ENCODE measurements at regions not wholly inside any gene's neighbourhood (a gene's known extent, or its start where the extent isn't known, plus 50 kb on each side); places are given as distances from the start of the nearest gene placed in this dataset.

DNA sequence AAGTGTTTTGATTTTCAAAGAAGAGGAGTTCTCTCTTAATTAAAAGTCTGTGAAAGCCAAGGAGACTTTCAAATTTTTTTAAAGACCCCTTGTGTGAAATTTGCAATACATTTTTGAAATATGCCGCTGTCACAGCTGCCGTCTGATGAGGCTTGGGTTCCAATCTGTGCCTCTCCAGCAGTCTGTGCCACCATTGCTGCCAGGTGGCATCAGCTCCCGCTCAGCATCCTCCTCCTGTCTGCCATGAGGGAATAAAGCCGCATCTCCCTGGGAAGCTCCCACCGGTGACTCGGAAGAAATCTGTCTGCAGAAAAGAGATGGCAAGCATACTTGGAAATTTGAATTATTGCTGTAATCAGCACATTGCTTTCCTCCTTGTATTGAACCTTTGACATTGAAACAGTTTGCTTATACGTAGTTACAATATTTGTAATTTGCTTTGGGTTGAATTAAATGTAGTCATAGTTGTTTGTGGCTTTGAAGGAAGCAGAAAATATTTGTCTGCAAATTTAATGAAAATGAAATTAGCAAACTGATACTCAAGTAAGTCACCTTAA, 145.7 kb upstream of the SNX2 start:
- no peaks in the 10 kb centered on the region for H3K9me2 ChIP-seq (ENCODE audit: insufficient read depth, low read length)
- no peaks in the 10 kb centered on the region for H3K36me3 ChIP-seq (ENCODE audit: insufficient read depth, low read length)
- H2AFZ ChIP-seq (ENCODE audit: low read depth, low read length), result no peak overlapping the region
- H4K20me1 ChIP-seq (ENCODE audit: insufficient read depth), result no peaks in the 10 kb centered on the region
- no peaks in the 10 kb centered on the region for H3K9me3 ChIP-seq (ENCODE audit: low read length)
- H3F3A ChIP-seq (ENCODE audit: insufficient read depth, low read length, poor library complexity, severe bottlenecking), result no peaks in the 10 kb centered on the region
- H3K4me3 ChIP-seq (ENCODE audit: low read length), result no peak overlapping the region
- no peak overlapping the region for H3K27ac ChIP-seq (ENCODE audit: low read length)
- H3K4me2 ChIP-seq (ENCODE audit: low read length), result no peak overlapping the region
- no peaks in the 10 kb centered on the region for H3K79me2 ChIP-seq (replicated peaks; ENCODE audit: insufficient read depth, low read length)
- H3K9ac ChIP-seq (ENCODE audit: low read length), result no peak overlapping the region
- TF ChIP-seq MXI1 (conservative IDR thresholded peaks at IDR 0.05; ENCODE audit: poor library complexity, severe bottlenecking) (no peak), TAF1 (IDR thresholded peaks at IDR 0.05; ENCODE audit: low read depth) (no peak), EP300 (conservative IDR thresholded peaks at IDR 0.05; ENCODE audit: poor library complexity, severe bottlenecking) (no peak), SMC3 (conservative IDR thresholded peaks at IDR 0.05; ENCODE audit: poor library complexity) (no peak), POLR2AphosphoS5 (IDR thresholded peaks at IDR 0.05) (no peak)
- TF ChIP-seq, protein P1, sequence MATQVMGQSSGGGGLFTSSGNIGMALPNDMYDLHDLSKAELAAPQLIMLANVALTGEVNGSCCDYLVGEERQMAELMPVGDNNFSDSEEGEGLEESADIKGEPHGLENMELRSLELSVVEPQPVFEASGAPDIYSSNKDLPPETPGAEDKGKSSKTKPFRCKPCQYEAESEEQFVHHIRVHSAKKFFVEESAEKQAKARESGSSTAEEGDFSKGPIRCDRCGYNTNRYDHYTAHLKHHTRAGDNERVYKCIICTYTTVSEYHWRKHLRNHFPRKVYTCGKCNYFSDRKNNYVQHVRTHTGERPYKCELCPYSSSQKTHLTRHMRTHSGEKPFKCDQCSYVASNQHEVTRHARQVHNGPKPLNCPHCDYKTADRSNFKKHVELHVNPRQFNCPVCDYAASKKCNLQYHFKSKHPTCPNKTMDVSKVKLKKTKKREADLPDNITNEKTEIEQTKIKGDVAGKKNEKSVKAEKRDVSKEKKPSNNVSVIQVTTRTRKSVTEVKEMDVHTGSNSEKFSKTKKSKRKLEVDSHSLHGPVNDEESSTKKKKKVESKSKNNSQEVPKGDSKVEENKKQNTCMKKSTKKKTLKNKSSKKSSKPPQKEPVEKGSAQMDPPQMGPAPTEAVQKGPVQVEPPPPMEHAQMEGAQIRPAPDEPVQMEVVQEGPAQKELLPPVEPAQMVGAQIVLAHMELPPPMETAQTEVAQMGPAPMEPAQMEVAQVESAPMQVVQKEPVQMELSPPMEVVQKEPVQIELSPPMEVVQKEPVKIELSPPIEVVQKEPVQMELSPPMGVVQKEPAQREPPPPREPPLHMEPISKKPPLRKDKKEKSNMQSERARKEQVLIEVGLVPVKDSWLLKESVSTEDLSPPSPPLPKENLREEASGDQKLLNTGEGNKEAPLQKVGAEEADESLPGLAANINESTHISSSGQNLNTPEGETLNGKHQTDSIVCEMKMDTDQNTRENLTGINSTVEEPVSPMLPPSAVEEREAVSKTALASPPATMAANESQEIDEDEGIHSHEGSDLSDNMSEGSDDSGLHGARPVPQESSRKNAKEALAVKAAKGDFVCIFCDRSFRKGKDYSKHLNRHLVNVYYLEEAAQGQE (IDR thresholded peaks at IDR 0.05; ENCODE audit: borderline replicate concordance), result no peak
- TF ChIP-seq, protein P2, sequence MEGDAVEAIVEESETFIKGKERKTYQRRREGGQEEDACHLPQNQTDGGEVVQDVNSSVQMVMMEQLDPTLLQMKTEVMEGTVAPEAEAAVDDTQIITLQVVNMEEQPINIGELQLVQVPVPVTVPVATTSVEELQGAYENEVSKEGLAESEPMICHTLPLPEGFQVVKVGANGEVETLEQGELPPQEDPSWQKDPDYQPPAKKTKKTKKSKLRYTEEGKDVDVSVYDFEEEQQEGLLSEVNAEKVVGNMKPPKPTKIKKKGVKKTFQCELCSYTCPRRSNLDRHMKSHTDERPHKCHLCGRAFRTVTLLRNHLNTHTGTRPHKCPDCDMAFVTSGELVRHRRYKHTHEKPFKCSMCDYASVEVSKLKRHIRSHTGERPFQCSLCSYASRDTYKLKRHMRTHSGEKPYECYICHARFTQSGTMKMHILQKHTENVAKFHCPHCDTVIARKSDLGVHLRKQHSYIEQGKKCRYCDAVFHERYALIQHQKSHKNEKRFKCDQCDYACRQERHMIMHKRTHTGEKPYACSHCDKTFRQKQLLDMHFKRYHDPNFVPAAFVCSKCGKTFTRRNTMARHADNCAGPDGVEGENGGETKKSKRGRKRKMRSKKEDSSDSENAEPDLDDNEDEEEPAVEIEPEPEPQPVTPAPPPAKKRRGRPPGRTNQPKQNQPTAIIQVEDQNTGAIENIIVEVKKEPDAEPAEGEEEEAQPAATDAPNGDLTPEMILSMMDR (IDR thresholded peaks at IDR 0.05; ENCODE audit: poor library complexity, severe bottlenecking), result no peak
- no peaks in the 10 kb centered on the region for H3K27me3 ChIP-seq (ENCODE audit: insufficient read depth, low read depth, low read length)

DNA sequence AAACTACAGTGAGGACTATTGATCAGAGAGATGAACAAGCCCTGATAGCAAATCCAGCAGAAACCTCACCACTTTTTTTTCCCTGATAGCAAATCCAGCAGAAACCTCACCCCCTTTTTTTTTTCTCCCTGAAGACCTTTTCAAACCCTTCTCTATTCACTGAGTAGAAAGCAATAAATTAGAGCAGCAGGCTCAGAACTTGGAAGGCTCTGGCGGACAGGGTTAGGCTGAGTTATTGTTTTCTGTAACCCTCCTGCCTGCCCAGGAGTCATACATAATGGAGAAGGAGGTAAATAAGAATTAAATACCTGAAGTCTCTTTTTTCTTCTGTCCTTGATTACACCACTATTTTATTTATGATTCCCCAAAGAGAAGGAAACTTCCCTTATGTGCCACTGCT, 136.3 kb upstream of the SNX2 start:
- Histone ChIP-seq H3K4me2 (ENCODE audit: low read length) (no peak overlapping the region), H3F3A (ENCODE audit: insufficient read depth, low read length, poor library complexity, severe bottlenecking) (no peaks in the 10 kb centered on the region), H3K27ac (ENCODE audit: low read length) (no peak overlapping the region), H3K79me2 (replicated peaks; ENCODE audit: insufficient read depth, low read length) (no peaks in the 10 kb centered on the region), H3K36me3 (ENCODE audit: insufficient read depth, low read length) (no peaks in the 10 kb centered on the region), H4K20me1 (ENCODE audit: insufficient read depth) (no peaks in the 10 kb centered on the region), H2AFZ (ENCODE audit: low read depth, low read length) (no peak overlapping the region), H3K27me3 (ENCODE audit: insufficient read depth, low read depth, low read length) (no peaks in the 10 kb centered on the region), H3K9ac (ENCODE audit: low read length) (no peak overlapping the region), H3K4me3 (ENCODE audit: low read length) (no peak overlapping the region), H3K9me2 (ENCODE audit: insufficient read depth, low read length) (no peaks in the 10 kb centered on the region), H3K9me3 (ENCODE audit: low read length) (no peaks in the 10 kb centered on the region)
- TF ChIP-seq TAF1 (IDR thresholded peaks at IDR 0.05; ENCODE audit: low read depth) (no peak), EP300 (conservative IDR thresholded peaks at IDR 0.05; ENCODE audit: poor library complexity, severe bottlenecking) (no peak), MXI1 (conservative IDR thresholded peaks at IDR 0.05; ENCODE audit: poor library complexity, severe bottlenecking) (no peak), EZH2 (IDR thresholded peaks at IDR 0.05; ENCODE audit: borderline replicate concordance, insufficient read depth, low read length, poor library complexity, severe bottlenecking) (no peak), SMC3 (conservative IDR thresholded peaks at IDR 0.05; ENCODE audit: poor library complexity) (no peak), RAD21 (conservative IDR thresholded peaks at IDR 0.05) (no peak)
- TF ChIP-seq, protein P1 (IDR thresholded peaks at IDR 0.05; ENCODE audit: borderline replicate concordance), result no peak

All from neural cell (in vitro differentiated cells).